ENCODE measurements at regions not wholly inside any gene's neighbourhood (a gene's known extent, or its start where the extent isn't known, plus 50 kb on each side); places are given as distances from the start of the nearest gene placed in this dataset.
"Not testable (repeated sequence)": the region's sequence is repeated elsewhere in the genome, so short reads cannot be mapped to it uniquely, and the experiment has no call there.

GRCh38 chr5:129163810-129164378 lies 69.3 kb downstream of the ISOC1 start:
- no peak for DNase-seq

DNA sequence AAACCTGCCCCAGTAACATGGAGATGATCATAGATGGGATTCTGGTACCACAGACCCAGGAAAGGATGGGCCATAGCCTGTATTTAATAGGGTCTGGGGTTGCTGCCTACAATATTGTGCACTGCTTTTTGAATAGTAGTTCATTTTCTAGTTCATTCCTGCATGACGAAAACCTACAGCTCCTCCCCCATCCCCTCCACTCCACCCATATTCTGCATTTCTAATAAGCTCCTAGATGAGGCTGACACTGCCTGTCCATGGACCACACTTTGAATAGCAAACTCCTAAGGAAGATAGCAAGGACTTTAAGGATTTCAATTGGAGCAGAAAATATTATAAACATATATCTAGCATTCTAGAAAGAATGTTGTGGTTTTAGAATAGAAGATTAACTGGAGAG lies 75.5 kb downstream of the ISOC1 start:
- no peak for DNase-seq

DNA sequence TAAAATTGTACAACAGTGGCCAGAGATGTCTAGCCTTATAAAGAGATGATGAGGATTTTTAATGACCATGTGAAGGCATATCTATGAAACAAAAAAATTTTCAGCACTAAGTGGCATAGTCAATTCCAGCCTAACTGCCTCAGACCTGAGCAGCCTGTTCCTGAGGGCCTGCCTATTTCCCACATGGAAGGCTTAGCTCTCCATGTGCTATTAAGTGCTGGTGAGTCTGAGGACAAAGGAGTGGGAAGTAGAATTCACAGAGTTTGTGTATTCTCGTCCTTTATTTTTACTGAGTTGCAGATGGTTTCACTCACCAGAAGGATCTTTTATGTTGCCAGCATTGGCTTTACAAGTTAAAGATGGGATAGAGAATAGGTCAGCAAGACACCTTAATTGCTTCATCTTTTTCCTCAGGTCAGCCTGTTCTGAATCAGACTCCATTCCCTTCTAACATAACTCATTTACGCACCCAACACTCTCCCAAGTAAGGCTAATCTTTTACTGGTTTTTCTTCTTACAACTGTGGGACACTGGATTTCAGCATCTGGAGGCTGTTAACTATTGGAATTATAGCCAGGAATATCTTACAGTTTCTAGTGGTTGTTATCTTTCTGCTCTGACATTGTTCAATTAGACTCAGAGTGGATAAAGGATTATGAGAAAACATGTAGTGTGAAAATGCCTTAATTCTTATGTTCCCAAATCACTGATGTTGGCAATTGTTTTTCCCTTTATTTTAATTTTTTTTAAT lies 76.8 kb downstream of the ISOC1 start:
- DNase-seq: no peak

DNA sequence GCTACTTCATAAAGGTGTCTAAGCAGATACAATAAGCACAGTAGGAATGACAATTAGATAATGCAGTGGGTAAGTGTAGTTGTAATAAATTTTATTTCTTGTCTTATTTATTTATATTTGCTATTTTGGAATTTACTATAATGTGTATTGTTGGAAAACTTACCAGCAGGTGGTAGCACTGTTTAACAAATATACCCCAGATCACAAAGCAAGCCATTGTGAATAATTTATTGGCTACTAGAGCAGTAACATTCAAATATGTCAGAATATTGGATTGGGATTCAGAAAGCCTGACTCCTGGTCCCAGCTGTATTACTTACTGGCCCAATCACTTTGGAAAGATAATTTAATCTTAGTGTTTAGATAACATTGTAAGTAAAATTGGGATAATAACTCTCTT lies 78.0 kb downstream of the ISOC1 start:
- peak; percentile 59 for DNase-seq

DNA sequence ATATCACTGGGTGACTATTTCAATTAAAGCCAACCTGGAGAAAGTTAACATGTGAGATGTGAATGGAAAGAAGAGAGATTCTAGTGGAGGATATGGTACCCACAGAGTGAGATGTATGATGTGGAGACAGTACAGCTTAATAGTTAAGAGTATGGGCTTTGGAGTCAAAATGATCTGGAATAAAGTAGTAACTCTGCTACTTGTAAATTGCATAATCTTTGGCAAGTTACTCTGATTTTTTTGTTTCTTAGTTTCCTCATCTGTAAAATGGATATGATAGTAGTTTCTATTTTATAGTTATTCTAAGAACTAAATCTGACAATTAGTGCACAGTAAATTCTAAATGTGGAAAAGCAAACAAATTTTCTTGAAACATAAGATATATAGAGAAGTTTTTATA lies 79.2 kb downstream of the ISOC1 start:
- DNase-seq: no peak

- no peak for DNase-seq
These were observed 79.9 kb downstream of the ISOC1 start for GRCh38 chr5:129174480-129174879.

DNA sequence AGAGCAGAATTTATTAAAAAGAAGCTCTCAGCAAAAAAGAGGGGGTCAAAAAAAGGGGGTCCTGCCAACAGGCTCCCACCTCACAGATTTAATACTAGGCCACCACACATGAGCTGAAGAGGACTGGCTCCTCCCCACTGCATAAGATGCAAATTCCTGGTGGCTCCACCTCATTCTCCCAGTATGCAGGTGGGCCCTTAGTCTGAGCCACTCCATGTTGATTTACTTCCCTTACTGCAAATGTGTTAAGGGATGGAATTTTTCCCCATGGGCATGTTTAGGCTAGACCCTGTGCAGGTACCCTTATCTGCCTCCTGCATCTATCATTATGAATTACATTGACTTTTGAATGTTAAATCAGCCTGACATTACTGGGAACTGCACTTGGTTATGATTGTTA lies 82.9 kb downstream of the ISOC1 start:
- no peak for DNase-seq

- no peak for DNase-seq
These were observed 104.8 kb downstream of the ISOC1 start for GRCh38 chr5:129199308-129199707.

GRCh38 chr5:129204525-129204924 lies 110.0 kb downstream of the ISOC1 start:
- no peak for DNase-seq

GRCh38 chr5:129216001-129216400 lies 121.5 kb downstream of the ISOC1 start:
- no peak for DNase-seq

DNA sequence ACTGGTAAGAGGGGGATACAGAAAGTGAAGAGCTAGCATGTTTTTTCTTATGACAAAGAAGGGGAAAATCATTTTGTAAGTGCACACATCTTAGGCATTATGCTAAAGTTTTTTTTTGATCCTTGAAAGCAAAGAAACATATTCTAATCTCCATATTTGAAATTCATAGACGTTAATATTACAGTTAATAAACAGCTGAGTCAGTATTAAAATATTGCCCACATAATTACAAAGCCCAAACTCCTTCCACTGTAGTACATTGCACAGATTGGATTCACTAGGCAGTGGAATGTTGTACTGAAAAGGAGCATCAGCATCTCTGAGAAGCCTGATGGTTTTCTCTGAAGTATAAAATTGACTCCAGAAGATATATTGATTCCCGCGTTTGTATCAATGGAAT lies 122.6 kb downstream of the ISOC1 start:
- no peak for DNase-seq

DNA sequence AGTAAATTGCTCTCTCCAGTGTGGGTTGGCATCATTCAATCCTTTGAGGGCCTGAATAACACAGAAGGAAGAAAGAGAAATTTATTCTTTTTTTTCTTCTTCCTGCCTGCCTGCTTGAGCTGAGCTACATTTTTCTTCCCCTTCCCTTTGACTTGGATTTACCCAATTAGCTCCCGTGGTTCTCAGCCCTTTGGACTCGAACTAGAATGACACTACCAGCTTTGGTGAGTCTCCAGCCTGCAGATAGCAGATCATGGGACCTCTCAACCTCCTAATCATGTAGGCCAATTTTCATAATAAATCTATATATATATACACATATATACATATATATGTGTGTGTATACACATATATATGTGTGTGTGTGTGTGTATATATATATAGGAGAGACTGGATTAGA lies 128.6 kb downstream of the ISOC1 start:
- no peak for DNase-seq

- no peak for DNase-seq
These were observed 134.0 kb downstream of the ISOC1 start for GRCh38 chr5:129228577-129228976.

- DNase-seq: no peak
These were observed 147.2 kb downstream of the ISOC1 start for GRCh38 chr5:129241755-129242154.

DNA sequence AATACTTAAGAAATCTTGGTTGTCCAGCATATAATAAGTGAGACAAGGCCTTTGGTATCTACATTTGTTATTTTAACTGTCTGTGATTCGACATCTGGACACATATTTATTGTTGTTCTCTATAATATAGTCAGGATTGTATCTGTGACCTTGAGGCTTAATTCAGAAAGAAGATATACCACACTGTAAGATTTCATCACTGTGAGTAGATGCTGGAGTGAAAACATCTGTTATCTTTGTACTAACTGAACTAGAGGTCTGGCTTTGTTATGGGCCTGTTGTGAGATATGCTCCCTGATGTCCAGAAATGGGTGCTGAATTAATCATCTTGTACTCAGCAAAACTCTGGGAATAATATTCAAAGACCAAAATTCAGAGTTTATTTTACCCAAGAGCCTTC lies 148.5 kb downstream of the ISOC1 start:
- no peak for DNase-seq

GRCh38 chr5:129244478-129244877 lies 149.9 kb downstream of the ISOC1 start:
- no peak for DNase-seq

GRCh38 chr5:129245489-129245888 lies 150.9 kb downstream of the ISOC1 start:
- peak; percentile 81 for DNase-seq

DNA sequence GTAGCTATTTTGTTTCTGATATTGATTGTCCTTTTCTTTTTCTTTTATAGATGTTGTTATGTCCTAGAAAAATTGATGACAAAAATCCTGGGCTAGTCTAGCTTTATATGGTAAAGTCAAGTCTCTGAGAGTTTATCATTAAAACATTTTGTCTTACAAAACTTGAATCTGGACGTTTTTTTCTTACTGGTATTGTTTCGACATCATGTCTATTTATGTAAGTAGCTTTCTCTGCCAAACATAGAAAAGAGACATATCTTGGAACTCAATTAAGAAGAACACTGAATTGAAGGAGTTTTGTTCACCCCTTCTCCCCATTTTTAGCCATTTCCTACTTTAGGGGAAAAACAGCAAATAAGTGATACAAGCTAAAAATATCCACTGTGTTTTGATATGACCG lies 151.5 kb downstream of the ISOC1 start:
- DNase-seq: no peak

GRCh38 chr5:129249886-129250285 lies 155.3 kb downstream of the ISOC1 start:
- no peak for DNase-seq

DNA sequence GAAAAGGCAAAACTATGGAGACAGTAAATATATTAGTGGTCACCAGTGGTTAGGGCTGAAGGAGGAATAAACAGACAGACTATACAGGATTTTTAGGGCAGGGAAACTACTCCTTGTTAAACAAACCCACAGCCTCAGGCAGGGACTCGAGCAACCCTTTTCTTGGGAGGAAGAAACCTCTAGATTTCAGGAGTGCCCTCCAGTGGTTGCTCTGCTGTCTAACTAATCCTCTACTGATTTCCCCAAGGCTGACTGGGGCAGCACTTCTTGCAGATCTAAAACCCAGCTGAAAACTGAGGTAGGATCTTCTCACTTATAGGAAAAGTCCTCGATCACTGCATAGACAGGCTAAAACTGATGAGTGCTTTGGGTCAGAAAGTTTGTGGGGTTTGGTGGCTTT lies 176.8 kb downstream of the ISOC1 start:
- no peak for DNase-seq

DNA sequence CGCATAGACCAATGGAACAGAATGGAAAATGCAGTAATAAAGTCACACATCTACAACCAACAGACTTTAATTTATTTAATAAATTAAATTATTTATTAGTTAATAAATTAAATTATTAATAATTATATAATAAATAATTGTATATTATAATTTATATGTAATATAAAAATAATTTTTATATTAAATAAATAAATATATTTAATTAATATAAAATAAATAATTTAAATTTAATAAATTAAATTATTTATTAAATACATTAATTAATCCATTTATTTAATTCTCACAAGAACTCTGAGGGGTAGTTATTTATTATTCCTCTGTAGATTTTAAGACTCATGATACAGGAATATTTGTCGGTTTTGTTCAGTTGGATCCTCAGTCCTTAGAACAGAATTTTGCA lies 176.1 kb upstream of the ADAMTS19 start:
- no peak for DNase-seq

- DNase-seq: not testable (repeated sequence)
These were observed 165.9 kb upstream of the ADAMTS19 start for GRCh38 chr5:129294216-129294615.

DNA sequence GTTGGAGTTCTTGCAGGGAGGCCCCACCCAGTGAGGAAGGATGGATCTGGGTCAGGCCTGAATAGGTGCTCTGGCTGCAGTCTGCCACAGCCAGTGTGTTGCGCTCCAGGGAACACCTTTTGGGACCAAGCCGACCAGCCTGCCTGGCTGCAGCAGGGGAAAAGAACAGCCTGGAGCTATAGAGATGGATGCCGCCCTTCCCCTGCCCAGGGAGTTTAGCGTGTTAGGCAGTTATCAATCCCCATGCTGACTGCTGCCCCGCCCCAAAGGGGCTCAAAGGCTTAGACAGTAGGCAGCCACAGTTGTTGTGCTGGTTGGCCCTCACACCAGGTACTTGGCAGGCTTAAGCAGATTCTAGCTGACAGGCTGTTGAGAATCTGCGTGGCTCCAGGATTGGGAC lies 153.4 kb upstream of the ADAMTS19 start:
- DNase-seq: no peak

- DNase-seq: no peak
These were observed 137.1 kb upstream of the ADAMTS19 start for GRCh38 chr5:129322968-129323367.

GRCh38 chr5:129341306-129341705 lies 118.8 kb upstream of the ADAMTS19 start:
- DNase-seq: no peak

Data from midbrain (tissue), 1 donor.